ENCODE measurements at regions not wholly inside any gene's neighbourhood (a gene's known extent, or its start where the extent isn't known, plus 50 kb on each side); places are given as distances from the start of the nearest gene placed in this dataset.

DNA sequence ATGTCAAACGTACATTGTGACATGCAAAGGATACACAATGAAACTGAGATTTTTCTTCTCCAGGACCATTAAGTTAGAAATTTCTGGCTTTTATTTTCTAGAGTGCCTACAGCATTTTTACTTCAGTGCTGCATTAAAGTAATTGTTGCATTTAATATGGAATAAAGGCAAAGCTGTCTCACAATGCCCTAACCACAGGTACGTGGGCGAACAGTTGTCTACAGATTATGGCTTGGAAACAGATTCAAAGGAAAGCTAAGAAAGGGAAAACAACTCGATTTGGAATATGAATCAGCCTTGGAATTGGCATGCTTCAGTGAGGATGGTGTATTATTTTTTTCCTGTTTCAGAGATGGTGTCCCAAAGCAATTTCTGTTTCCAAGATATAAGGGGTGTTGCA, 79.1 kb upstream of the TUSC7 start:
- no peaks in the 10 kb centered on the region for H4K20me1 ChIP-seq (ENCODE audit: control insufficient read depth, extremely low read depth, insufficient read depth, low read length)
- H3K4me3 ChIP-seq (ENCODE audit: control insufficient read depth in 2 of 3, extremely low read depth in 1 of 3, insufficient read depth in 2 of 3, low read depth in 1 of 3, low read length in 3 of 3): no peak overlapping the region
- no peaks in the 10 kb centered on the region for H3K36me3 ChIP-seq (ENCODE audit: control insufficient read depth in 2 of 2, extremely low read depth in 1 of 2, insufficient read depth in 2 of 2, low read length in 2 of 2)
- no peak overlapping the region for H2AFZ ChIP-seq (ENCODE audit: control insufficient read depth, low read length)
- FAIRE-seq: no peak
- TF ChIP-seq EZH2 (IDR thresholded peaks at IDR 0.05; ENCODE audit: low read length): no peak
- TF ChIP-seq, protein P1, sequence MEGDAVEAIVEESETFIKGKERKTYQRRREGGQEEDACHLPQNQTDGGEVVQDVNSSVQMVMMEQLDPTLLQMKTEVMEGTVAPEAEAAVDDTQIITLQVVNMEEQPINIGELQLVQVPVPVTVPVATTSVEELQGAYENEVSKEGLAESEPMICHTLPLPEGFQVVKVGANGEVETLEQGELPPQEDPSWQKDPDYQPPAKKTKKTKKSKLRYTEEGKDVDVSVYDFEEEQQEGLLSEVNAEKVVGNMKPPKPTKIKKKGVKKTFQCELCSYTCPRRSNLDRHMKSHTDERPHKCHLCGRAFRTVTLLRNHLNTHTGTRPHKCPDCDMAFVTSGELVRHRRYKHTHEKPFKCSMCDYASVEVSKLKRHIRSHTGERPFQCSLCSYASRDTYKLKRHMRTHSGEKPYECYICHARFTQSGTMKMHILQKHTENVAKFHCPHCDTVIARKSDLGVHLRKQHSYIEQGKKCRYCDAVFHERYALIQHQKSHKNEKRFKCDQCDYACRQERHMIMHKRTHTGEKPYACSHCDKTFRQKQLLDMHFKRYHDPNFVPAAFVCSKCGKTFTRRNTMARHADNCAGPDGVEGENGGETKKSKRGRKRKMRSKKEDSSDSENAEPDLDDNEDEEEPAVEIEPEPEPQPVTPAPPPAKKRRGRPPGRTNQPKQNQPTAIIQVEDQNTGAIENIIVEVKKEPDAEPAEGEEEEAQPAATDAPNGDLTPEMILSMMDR (optimal IDR thresholded peaks at IDR 0.05 in 1 of 3, IDR thresholded peaks at IDR 0.05 in 1 of 3, conservative IDR thresholded peaks at IDR 0.05 in 1 of 3; ENCODE audit: extremely low read depth in 1 of 3, insufficient read depth in 2 of 3, low read length in 3 of 3): no peak
- no peak for DNase-seq (ENCODE audit: low read depth, low spot score)
- H3K4me1 ChIP-seq (ENCODE audit: control insufficient read depth, extremely low read depth, insufficient read depth, low read length): no peaks in the 10 kb centered on the region
- no peaks in the 10 kb centered on the region for H3K9me1 ChIP-seq (ENCODE audit: control insufficient read depth, extremely low read depth, insufficient read depth, low read length)
- no peaks in the 10 kb centered on the region for H3K9me3 ChIP-seq (ENCODE audit: control insufficient read depth, low read depth, low read length)
- dilution Hi-C loops (cut with MboI; ENCODE audit: extremely low pct_ligation_motif_present, low sequenced_read_pairs): no loop called here
- no peak overlapping the region for H3K9ac ChIP-seq (ENCODE audit: control insufficient read depth, extremely low read depth, insufficient read depth, low read length)
- H3K27ac ChIP-seq (ENCODE audit: control insufficient read depth, insufficient read depth, low read length): no peak overlapping the region
- H3K79me2 ChIP-seq (ENCODE audit: control insufficient read depth, insufficient read depth, low read length): no peaks in the 10 kb centered on the region
- H3K27me3 ChIP-seq (ENCODE audit: control insufficient read depth, extremely low read depth, insufficient read depth, low read length): no peaks in the 10 kb centered on the region
- no peak overlapping the region for H3K4me2 ChIP-seq (ENCODE audit: control insufficient read depth, extremely low read depth, insufficient read depth, low read depth, low read length)

- Histone ChIP-seq H4K20me1 (ENCODE audit: control insufficient read depth, extremely low read depth, insufficient read depth, low read length) (no peaks in the 10 kb centered on the region), H3K36me3 (ENCODE audit: control insufficient read depth in 2 of 2, extremely low read depth in 1 of 2, insufficient read depth in 2 of 2, low read length in 2 of 2) (no peaks in the 10 kb centered on the region), H3K27me3 (ENCODE audit: control insufficient read depth, extremely low read depth, insufficient read depth, low read length) (no peaks in the 10 kb centered on the region), H3K9ac (ENCODE audit: control insufficient read depth, extremely low read depth, insufficient read depth, low read length) (no peak overlapping the region), H3K27ac (ENCODE audit: control insufficient read depth, insufficient read depth, low read length) (no peak overlapping the region), H3K79me2 (ENCODE audit: control insufficient read depth, insufficient read depth, low read length) (no peaks in the 10 kb centered on the region), H3K4me1 (ENCODE audit: control insufficient read depth, extremely low read depth, insufficient read depth, low read length) (no peaks in the 10 kb centered on the region), H3K4me3 (ENCODE audit: control insufficient read depth in 2 of 3, extremely low read depth in 1 of 3, insufficient read depth in 2 of 3, low read depth in 1 of 3, low read length in 3 of 3) (no peak overlapping the region), H3K4me2 (ENCODE audit: control insufficient read depth, extremely low read depth, insufficient read depth, low read depth, low read length) (no peak overlapping the region), H2AFZ (ENCODE audit: control insufficient read depth, low read length) (no peak overlapping the region), H3K9me3 (ENCODE audit: control insufficient read depth, low read depth, low read length) (no peaks in the 10 kb centered on the region), H3K9me1 (ENCODE audit: control insufficient read depth, extremely low read depth, insufficient read depth, low read length) (no peaks in the 10 kb centered on the region)
- FAIRE-seq (no peak), DNase-seq (ENCODE audit: low read depth, low spot score) (no peak)
- dilution Hi-C loops (cut with MboI; ENCODE audit: extremely low pct_ligation_motif_present, low sequenced_read_pairs): no loop called here
- TF ChIP-seq EZH2 (IDR thresholded peaks at IDR 0.05; ENCODE audit: low read length): no peak
- TF ChIP-seq, protein P1 (optimal IDR thresholded peaks at IDR 0.05 in 1 of 3, IDR thresholded peaks at IDR 0.05 in 1 of 3, conservative IDR thresholded peaks at IDR 0.05 in 1 of 3; ENCODE audit: extremely low read depth in 1 of 3, insufficient read depth in 2 of 3, low read length in 3 of 3): no peak
Measured at GRCh38 chr3:116639641-116640040, 69.9 kb upstream of the TUSC7 start.
